Neural cell (in vitro differentiated cells): ENCODE measurements at regions not wholly inside any gene's neighbourhood (a gene's known extent, or its start where the extent isn't known, plus 50 kb on each side); places are given as distances from the start of the nearest gene placed in this dataset.

Source experiments
- EZH2 ChIP-seq: fragments of 200-600, 300-800 bp; shearing (Covaris generic), sonication (generic); IDR thresholded peaks from 2 replicates; pipeline ENCODE4 v1.6.1; 2014; ENCODE audit warnings: antibody characterized with exemption, low read length, borderline replicate concordance, mild to moderate bottlenecking; ENCODE audit not compliant: insufficient read depth, poor library complexity, severe bottlenecking
- MXI1 ChIP-seq: fragments of 450-650 bp; conservative IDR thresholded peaks from 2 replicates; pipeline ENCODE4 v1.6.1; 2014; ENCODE audit warnings: antibody characterized with exemption, mild to moderate bottlenecking; ENCODE audit not compliant: poor library complexity, severe bottlenecking
- POLR2AphosphoS5 ChIP-seq: IDR thresholded peaks from 2 replicates; pipeline ENCODE4 v1.6.1; 2012
- TAF1 ChIP-seq: IDR thresholded peaks from 2 replicates; pipeline ENCODE4 v1.6.1; 2012; ENCODE audit warnings: low read depth
- TF ChIP-seq, protein P1 (sequence below): fragments of 450-650 bp; IDR thresholded peaks from 2 replicates; pipeline ENCODE4 v1.5.1; 2014; ENCODE audit warnings: antibody characterized with exemption, mild to moderate bottlenecking, moderate library complexity; ENCODE audit not compliant: poor library complexity, severe bottlenecking

DNA sequence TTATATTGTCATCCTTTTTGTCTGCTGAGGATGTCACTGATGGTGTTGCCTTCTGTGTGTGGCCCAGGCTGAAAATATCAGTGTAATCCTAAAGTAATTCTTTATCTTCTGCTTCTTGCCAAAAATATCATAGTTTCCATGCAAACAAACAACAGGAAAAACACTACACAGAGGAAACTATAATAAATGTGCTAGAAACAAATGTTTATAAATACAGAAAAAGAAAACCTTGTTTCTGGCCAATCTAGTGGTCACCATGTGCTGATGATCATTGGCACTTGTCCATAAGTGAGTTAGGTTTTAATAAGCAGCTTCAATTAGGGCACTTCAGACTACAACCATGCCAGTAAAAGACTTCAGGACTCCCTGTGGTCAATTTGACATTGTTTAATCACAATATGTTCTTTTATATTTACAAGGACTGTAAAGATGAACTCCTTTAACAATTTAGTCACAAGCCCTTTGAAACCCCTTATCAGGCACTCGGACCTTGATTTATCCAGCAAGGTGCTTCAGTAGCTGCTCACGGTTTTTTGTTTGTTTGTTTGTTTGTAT lies 124.8 kb downstream of the TMTC3 start:
- TF ChIP-seq, protein P1, sequence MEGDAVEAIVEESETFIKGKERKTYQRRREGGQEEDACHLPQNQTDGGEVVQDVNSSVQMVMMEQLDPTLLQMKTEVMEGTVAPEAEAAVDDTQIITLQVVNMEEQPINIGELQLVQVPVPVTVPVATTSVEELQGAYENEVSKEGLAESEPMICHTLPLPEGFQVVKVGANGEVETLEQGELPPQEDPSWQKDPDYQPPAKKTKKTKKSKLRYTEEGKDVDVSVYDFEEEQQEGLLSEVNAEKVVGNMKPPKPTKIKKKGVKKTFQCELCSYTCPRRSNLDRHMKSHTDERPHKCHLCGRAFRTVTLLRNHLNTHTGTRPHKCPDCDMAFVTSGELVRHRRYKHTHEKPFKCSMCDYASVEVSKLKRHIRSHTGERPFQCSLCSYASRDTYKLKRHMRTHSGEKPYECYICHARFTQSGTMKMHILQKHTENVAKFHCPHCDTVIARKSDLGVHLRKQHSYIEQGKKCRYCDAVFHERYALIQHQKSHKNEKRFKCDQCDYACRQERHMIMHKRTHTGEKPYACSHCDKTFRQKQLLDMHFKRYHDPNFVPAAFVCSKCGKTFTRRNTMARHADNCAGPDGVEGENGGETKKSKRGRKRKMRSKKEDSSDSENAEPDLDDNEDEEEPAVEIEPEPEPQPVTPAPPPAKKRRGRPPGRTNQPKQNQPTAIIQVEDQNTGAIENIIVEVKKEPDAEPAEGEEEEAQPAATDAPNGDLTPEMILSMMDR: no peak
- TF ChIP-seq EZH2 (no peak), TAF1 (no peak), MXI1 (no peak), POLR2AphosphoS5 (no peak)
